ENCODE measurements at regions not wholly inside any gene's neighbourhood (a gene's known extent, or its start where the extent isn't known, plus 50 kb on each side); places are given as distances from the start of the nearest gene placed in this dataset.

GRCh38 chr7:137097111-137097510 lies 228.7 kb downstream of the CHRM2 start:
- TF ChIP-seq CTCF (conservative IDR thresholded peaks at IDR 0.05; ENCODE audit: low read depth, low read length) = no peak
- TF ChIP-seq EZH2 (IDR thresholded peaks at IDR 0.05; ENCODE audit: borderline replicate concordance, low read depth, low read length, poor library complexity, severe bottlenecking) = no peak

All from A673 (cell line).